ENCODE measurements at regions not wholly inside any gene's neighbourhood (a gene's known extent, or its start where the extent isn't known, plus 50 kb on each side); places are given as distances from the start of the nearest gene placed in this dataset.

DNA sequence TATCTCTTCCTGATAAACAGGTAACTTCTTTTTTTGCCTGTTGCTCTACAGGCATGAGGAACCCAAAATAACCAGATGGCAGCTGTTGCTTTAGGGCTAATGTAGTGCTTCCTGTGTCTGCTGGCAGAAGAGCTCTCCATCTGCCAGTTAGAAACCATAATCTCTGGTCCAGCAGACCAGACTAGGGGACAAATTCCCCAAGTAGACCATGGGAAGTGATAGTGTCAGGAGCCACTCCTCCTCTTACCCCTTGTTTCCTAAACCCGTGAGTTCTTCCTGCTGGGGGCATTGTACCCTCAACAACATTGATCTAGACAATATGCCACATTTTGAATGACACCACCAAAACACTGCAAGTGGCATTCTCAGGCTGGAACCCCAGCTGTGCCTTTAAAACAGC lies 135.9 kb downstream of the DLEU7 start:
- no peak overlapping the region for H3K4me3 ChIP-seq
- no peak overlapping the region for H3K27ac ChIP-seq
- H3K4me1 ChIP-seq, result no peaks in the 10 kb centered on the region
- intact Hi-C loops (cut with DNase I), result no loop called here
- no peaks in the 10 kb centered on the region for H3K36me3 ChIP-seq
- no peaks in the 10 kb centered on the region for H3K9me3 ChIP-seq
- H3K27me3 ChIP-seq, result no peaks in the 10 kb centered on the region
- TF ChIP-seq, protein P1, sequence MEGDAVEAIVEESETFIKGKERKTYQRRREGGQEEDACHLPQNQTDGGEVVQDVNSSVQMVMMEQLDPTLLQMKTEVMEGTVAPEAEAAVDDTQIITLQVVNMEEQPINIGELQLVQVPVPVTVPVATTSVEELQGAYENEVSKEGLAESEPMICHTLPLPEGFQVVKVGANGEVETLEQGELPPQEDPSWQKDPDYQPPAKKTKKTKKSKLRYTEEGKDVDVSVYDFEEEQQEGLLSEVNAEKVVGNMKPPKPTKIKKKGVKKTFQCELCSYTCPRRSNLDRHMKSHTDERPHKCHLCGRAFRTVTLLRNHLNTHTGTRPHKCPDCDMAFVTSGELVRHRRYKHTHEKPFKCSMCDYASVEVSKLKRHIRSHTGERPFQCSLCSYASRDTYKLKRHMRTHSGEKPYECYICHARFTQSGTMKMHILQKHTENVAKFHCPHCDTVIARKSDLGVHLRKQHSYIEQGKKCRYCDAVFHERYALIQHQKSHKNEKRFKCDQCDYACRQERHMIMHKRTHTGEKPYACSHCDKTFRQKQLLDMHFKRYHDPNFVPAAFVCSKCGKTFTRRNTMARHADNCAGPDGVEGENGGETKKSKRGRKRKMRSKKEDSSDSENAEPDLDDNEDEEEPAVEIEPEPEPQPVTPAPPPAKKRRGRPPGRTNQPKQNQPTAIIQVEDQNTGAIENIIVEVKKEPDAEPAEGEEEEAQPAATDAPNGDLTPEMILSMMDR (IDR thresholded peaks at IDR 0.05), result no peak
- DNase-seq (ENCODE audit: low spot score in 2 of 2), result no peak

DNA sequence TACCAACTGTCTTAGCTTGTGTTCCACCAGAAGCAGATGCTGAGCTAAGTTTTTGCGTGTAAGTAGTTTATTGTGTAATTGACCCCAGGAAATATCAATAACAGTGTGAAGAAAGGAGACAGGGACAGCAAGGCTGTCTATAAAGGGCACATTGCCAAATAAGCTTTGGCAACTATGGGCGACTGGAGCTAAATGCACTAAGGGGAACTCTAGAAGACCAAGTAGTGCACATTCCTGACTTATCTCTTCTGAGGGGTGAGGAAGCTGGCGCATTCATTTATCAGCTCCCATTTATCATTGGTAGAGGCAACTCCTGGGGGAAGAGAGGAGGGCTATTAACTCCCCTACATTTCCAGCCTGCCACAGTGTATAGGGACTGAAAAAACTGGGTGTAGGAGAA lies 135.0 kb downstream of the DLEU7 start:
- H3K27me3 ChIP-seq, result no peaks in the 10 kb centered on the region
- TF ChIP-seq, protein P1 (IDR thresholded peaks at IDR 0.05), result no peak
- intact Hi-C loops (cut with DNase I), result no loop called here

DNA sequence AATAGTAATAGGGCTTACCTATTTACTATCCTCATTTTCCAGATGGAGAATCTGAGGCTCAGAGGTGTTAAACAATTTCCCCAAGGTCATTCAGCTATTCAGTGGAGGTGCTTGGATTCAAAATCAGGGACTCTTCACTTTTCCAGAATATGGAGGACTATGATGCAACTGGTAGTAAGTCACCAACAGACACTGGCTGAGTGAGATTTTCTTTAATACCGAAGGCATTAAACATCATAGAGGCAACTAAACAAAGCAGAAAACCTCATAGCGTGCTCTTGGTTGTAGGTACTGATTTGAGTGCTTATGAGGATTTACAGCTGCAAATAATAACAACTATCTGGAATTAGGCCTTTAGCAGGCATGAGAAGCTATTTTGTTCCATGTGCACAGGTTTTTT lies 134.4 kb downstream of the DLEU7 start:
- no peak for DNase-seq (ENCODE audit: low spot score in 2 of 2)
- TF ChIP-seq, protein P1 (IDR thresholded peaks at IDR 0.05), result no peak
- Histone ChIP-seq H3K36me3 (no peaks in the 10 kb centered on the region), H3K27ac (no peak overlapping the region), H3K9me3 (no peaks in the 10 kb centered on the region), H3K4me1 (no peaks in the 10 kb centered on the region), H3K27me3 (no peaks in the 10 kb centered on the region), H3K4me3 (no peak overlapping the region)
- intact Hi-C loops (cut with DNase I), result no loop called here

More for the DNA sequence above, 135.0 kb downstream of the DLEU7 start:
- no peaks in the 10 kb centered on the region for H3K9me3 ChIP-seq
- DNase-seq (ENCODE audit: low spot score in 2 of 2), result no peak
- H3K4me1 ChIP-seq, result no peaks in the 10 kb centered on the region
- H3K27ac ChIP-seq, result no peak overlapping the region
- H3K4me3 ChIP-seq, result no peak overlapping the region
- no peaks in the 10 kb centered on the region for H3K36me3 ChIP-seq

DNA sequence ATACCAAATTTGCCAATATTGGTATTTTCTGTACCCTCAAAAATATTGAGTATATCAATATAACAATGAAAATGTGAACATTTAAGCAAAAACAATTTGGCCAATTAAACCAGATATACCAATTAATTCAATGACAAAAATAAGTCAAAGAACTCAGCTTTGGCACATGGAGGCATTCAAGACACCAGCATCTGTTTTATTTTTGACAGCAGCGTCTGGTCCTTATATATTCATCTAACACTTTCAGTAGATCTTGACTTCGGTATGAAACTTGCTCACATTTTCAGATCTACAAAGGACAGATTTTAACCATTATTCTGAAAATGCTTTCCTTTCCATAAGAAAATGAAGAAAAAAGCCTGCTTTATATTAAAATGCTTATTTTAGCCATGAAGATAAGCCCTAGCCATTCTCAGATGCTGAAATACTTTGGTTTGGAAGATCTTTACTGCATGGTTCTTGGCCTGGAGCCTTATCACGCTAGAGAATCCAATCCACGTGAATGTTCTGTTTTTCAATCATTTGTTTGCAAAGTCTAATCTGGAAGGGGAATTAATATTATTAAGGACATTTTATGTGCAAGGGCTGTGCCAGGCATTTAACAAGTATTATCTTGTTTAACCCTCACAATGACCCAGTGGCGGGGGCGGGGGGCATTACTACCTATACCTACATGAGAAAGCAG lies 132.2 kb downstream of the DLEU7 start:
- no peak for DNase-seq (ENCODE audit: low spot score in 2 of 2)
- TF ChIP-seq, protein P1 (IDR thresholded peaks at IDR 0.05), result no peak
- H3K4me3 ChIP-seq, result no peak overlapping the region
- no peak overlapping the region for H3K27ac ChIP-seq
- no peaks in the 10 kb centered on the region for H3K27me3 ChIP-seq
- H3K9me3 ChIP-seq, result no peaks in the 10 kb centered on the region
- no peaks in the 10 kb centered on the region for H3K4me1 ChIP-seq
- intact Hi-C loops (cut with DNase I), result no loop called here
- no peaks in the 10 kb centered on the region for H3K36me3 ChIP-seq

- no peak overlapping the region for H3K4me3 ChIP-seq
- no peak overlapping the region for H3K27ac ChIP-seq
- H3K27me3 ChIP-seq, result no peaks in the 10 kb centered on the region
- no peak for DNase-seq (ENCODE audit: low spot score in 2 of 2)
- intact Hi-C loops (cut with DNase I), result no loop called here
- no peaks in the 10 kb centered on the region for H3K4me1 ChIP-seq
- no peaks in the 10 kb centered on the region for H3K9me3 ChIP-seq
- TF ChIP-seq, protein P1 (IDR thresholded peaks at IDR 0.05), result no peak
- no peaks in the 10 kb centered on the region for H3K36me3 ChIP-seq
Observed at GRCh38 chr13:50711996-50712395, 131.5 kb downstream of the DLEU7 start.

DNA sequence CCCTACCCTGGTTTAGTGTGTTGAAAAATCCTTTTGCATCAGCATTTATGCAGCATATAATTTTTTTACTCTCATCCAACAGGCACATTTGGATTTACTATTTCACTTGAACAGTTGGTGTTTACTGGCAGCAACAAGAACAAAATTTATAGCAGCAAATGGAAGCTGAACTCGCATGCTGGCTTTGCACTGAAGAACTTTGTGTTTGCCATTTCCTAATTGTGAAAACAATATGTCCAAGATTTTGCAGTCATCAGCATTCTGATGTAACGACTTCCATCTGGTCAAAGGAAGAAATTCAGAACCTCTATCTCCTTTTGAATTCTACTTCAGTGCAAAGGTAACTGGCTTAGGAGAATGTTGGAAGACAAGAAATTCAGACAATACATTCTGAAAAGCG lies 131.0 kb downstream of the DLEU7 start:
- Histone ChIP-seq H3K4me1 (no peaks in the 10 kb centered on the region), H3K36me3 (no peaks in the 10 kb centered on the region), H3K27me3 (no peaks in the 10 kb centered on the region), H3K4me3 (no peak overlapping the region), H3K9me3 (no peaks in the 10 kb centered on the region), H3K27ac (no peak overlapping the region)
- TF ChIP-seq, protein P1 (IDR thresholded peaks at IDR 0.05), result no peak
- no peak for DNase-seq (ENCODE audit: low spot score in 2 of 2)
- intact Hi-C loops (cut with DNase I), result no loop called here
